ENCODE measurements at regions not wholly inside any gene's neighbourhood (a gene's known extent, or its start where the extent isn't known, plus 50 kb on each side); places are given as distances from the start of the nearest gene placed in this dataset.

DNA sequence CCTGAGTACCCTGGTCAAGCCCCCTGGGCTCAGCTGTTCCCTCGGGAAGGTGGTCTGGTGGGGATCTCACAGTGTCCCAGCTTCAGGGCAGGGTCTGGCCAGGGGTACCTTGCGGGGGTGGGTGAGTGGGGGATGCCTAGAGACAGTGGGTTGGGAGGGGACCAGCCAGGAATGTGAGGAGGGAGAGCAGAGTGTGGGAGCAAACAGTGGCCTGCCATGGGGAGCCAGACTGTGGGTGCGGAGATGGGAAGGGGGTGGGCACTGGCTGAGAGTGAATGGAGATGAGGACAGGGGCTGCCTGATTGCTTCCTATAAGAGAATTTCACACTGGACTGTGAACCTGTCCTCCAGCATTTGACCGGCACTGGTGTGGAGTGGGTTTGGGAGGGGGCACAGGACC is 95.1 kb downstream of the VEGFA start:
- no peak overlapping the region for H2AK5ac ChIP-seq (ENCODE audit: insufficient read length, low read length)
- no peak overlapping the region for H3K23ac ChIP-seq (ENCODE audit: insufficient read length, low read depth, low read length)
- no peak overlapping the region for H3K27ac ChIP-seq (ENCODE audit: insufficient read length, low read depth, low read length)
- H4K20me1 ChIP-seq (ENCODE audit: control insufficient read depth, insufficient read depth, insufficient read length) = no peaks in the 10 kb centered on the region
- no CpG with 5 or more reads among the region's 4 CpGs for WGBS (ENCODE audit: extremely low coverage, insufficient read length, low lambda C conversion rate)
- no peak overlapping the region for H3K18ac ChIP-seq (ENCODE audit: insufficient read length, low read depth, low read length)
- no peaks in the 10 kb centered on the region for H3K79me1 ChIP-seq (ENCODE audit: insufficient read depth, low read depth, low read length, poor library complexity, severe bottlenecking)
- H3K9me3 ChIP-seq (ENCODE audit: control insufficient read depth, low read depth, low read length) = no peaks in the 10 kb centered on the region
- no peaks in the 10 kb centered on the region for H3K23me2 ChIP-seq (ENCODE audit: insufficient read length, low read depth, low read length, poor library complexity, severe bottlenecking)
- H3K27me3 ChIP-seq (ENCODE audit: insufficient read depth, low read length) = no peaks in the 10 kb centered on the region
- no peak overlapping the region for H2BK5ac ChIP-seq (ENCODE audit: insufficient read length, low read length)
- Mint-ChIP-seq H3K27ac (no peak overlapping the region; a peak in 1 of 7 replicates), H3K9me3 (no peaks in the 10 kb centered on the region; a peak in 1 of 5 replicates), H3K4me1 (peaks cover 16 to 30% of the 10 kb centered on the region in 2 experiments), H3K36me3 (ENCODE audit: insufficient read depth in 1 of 3, low read depth in 3 of 3) (no peaks in the 10 kb centered on the region), H3K4me3 (peak overlapping the region in 1 of 2 experiments; percentile 56; a peak in 1 of 5 replicates), H3K27me3 (ENCODE audit: low read depth) (peaks cover 3% of the 10 kb centered on the region; the same call in 1 of the 2 replicates)
- H3K56ac ChIP-seq (ENCODE audit: insufficient read length, low read depth, low read length) = no peak overlapping the region
- no peak overlapping the region for H2BK12ac ChIP-seq (ENCODE audit: insufficient read length, low read depth, low read length)
- no peak overlapping the region for H4K8ac ChIP-seq (replicated peaks; ENCODE audit: insufficient read length, low read depth, low read length)
- H4K5ac ChIP-seq (ENCODE audit: insufficient read length, low read depth, low read length) = no peak overlapping the region
- no peak overlapping the region for H3K4me2 ChIP-seq (ENCODE audit: insufficient read depth, insufficient read length, low read length)
- no peaks in the 10 kb centered on the region; the same call in 1 of the 2 replicates for H3K4me1 ChIP-seq (ENCODE audit: insufficient read depth, low read length)
- H3T11ph ChIP-seq (ENCODE audit: low read length) = no peak overlapping the region
- no peak overlapping the region for H2BK120ac ChIP-seq (ENCODE audit: low read depth, low read length, poor library complexity, severe bottlenecking)
- H2BK20ac ChIP-seq (ENCODE audit: low read depth, low read length, poor library complexity, severe bottlenecking) = no peak overlapping the region
- no peak overlapping the region for H4K91ac ChIP-seq (ENCODE audit: insufficient read length, low read depth, low read length)
- H3K4ac ChIP-seq (ENCODE audit: low read depth, low read length) = no peak overlapping the region
- H2BK15ac ChIP-seq (ENCODE audit: low read depth, low read length) = no peak overlapping the region
- TF ChIP-seq, protein P1, sequence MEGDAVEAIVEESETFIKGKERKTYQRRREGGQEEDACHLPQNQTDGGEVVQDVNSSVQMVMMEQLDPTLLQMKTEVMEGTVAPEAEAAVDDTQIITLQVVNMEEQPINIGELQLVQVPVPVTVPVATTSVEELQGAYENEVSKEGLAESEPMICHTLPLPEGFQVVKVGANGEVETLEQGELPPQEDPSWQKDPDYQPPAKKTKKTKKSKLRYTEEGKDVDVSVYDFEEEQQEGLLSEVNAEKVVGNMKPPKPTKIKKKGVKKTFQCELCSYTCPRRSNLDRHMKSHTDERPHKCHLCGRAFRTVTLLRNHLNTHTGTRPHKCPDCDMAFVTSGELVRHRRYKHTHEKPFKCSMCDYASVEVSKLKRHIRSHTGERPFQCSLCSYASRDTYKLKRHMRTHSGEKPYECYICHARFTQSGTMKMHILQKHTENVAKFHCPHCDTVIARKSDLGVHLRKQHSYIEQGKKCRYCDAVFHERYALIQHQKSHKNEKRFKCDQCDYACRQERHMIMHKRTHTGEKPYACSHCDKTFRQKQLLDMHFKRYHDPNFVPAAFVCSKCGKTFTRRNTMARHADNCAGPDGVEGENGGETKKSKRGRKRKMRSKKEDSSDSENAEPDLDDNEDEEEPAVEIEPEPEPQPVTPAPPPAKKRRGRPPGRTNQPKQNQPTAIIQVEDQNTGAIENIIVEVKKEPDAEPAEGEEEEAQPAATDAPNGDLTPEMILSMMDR (conservative IDR thresholded peaks at IDR 0.05) = no peak
- no peak overlapping the region for H3K9ac ChIP-seq (ENCODE audit: extremely low read depth, insufficient read length, low read length)
- DNase-seq = no peak
- no peak overlapping the region for H2AFZ ChIP-seq (ENCODE audit: low read length)
- H3K14ac ChIP-seq (ENCODE audit: insufficient read depth, low read length) = no peak overlapping the region
- no peaks in the 10 kb centered on the region for H3K79me2 ChIP-seq (ENCODE audit: insufficient read depth, low read length)
